ENCODE measurements at regions not wholly inside any gene's neighbourhood (a gene's known extent, or its start where the extent isn't known, plus 50 kb on each side); places are given as distances from the start of the nearest gene placed in this dataset.

- Mint-ChIP-seq H3K27me3 (peaks cover 22% of the 10 kb centered on the region), H3K36me3 (ENCODE audit: low read depth) (no peaks in the 10 kb centered on the region), H3K9me3 (no peaks in the 10 kb centered on the region), H3K4me1 (ENCODE audit: low read depth) (no peaks in the 10 kb centered on the region), H3K4me3 (no peak overlapping the region), H3K27ac (no peak overlapping the region)
- ChIA-PET POLR2A (no interaction called here), CTCF (no interaction called here)
- ATAC-seq (no peak), DNase-seq (no peak)
- intact Hi-C loops (cut with micrococcal nuclease) = no loop called here
- no peak for TF ChIP-seq CTCF (IDR thresholded peaks at IDR 0.05)
Observed at GRCh38 chr6:145032562-145033145, 702.7 kb downstream of the EPM2A start.

- Mint-ChIP-seq H3K36me3 (ENCODE audit: low read depth) (no peaks in the 10 kb centered on the region), H3K27ac (no peak overlapping the region), H3K27me3 (peaks cover 17% of the 10 kb centered on the region), H3K4me3 (no peak overlapping the region), H3K9me3 (no peaks in the 10 kb centered on the region), H3K4me1 (ENCODE audit: low read depth) (no peaks in the 10 kb centered on the region)
- POLR2A ChIA-PET = no interaction called here
- no peak for TF ChIP-seq CTCF (IDR thresholded peaks at IDR 0.05)
- CTCF ChIA-PET = no interaction called here
- DNase-seq = no peak
- intact Hi-C loops (cut with micrococcal nuclease) = no loop called here
- no peak for ATAC-seq
Observed at GRCh38 chr6:145034664-145035063, 700.7 kb downstream of the EPM2A start.

GRCh38 chr6:145036236-145036635 is 699.1 kb downstream of the EPM2A start:
- TF ChIP-seq CTCF (IDR thresholded peaks at IDR 0.05) = no peak
- ChIA-PET POLR2A (no interaction called here), CTCF (no interaction called here)
- Mint-ChIP-seq H3K9me3 (no peaks in the 10 kb centered on the region), H3K27me3 (peaks cover 17% of the 10 kb centered on the region), H3K4me3 (no peak overlapping the region), H3K36me3 (ENCODE audit: low read depth) (no peaks in the 10 kb centered on the region), H3K4me1 (ENCODE audit: low read depth) (no peaks in the 10 kb centered on the region), H3K27ac (no peak overlapping the region)
- ATAC-seq = no peak
- no peak for DNase-seq
- intact Hi-C loops (cut with micrococcal nuclease) = no loop called here

GRCh38 chr6:145036848-145037567 is 698.3 kb downstream of the EPM2A start:
- no peaks in the 10 kb centered on the region for H3K36me3 Mint-ChIP-seq (ENCODE audit: low read depth)
- no peak for ATAC-seq
- H3K9me3 Mint-ChIP-seq = no peaks in the 10 kb centered on the region
- DNase-seq = no peak
- intact Hi-C loops (cut with micrococcal nuclease) = no loop called here
- ChIA-PET CTCF (no interaction called here), POLR2A (no interaction called here)
- peaks cover 15% of the 10 kb centered on the region for H3K27me3 Mint-ChIP-seq
- H3K4me1 Mint-ChIP-seq (ENCODE audit: low read depth) = no peaks in the 10 kb centered on the region
- H3K4me3 Mint-ChIP-seq = no peak overlapping the region
- H3K27ac Mint-ChIP-seq = no peak overlapping the region
- TF ChIP-seq CTCF (IDR thresholded peaks at IDR 0.05) = no peak

- ChIA-PET CTCF (no interaction called here), POLR2A (no interaction called here)
- H3K9me3 Mint-ChIP-seq = no peaks in the 10 kb centered on the region
- intact Hi-C loops (cut with micrococcal nuclease) = no loop called here
- no peak overlapping the region for H3K4me3 Mint-ChIP-seq
- no peaks in the 10 kb centered on the region for H3K36me3 Mint-ChIP-seq (ENCODE audit: low read depth)
- DNase-seq (peak; percentile 12), ATAC-seq (no peak)
- peaks cover 12% of the 10 kb centered on the region for H3K27me3 Mint-ChIP-seq
- no peaks in the 10 kb centered on the region for H3K4me1 Mint-ChIP-seq (ENCODE audit: low read depth)
- no peak overlapping the region for H3K27ac Mint-ChIP-seq
- peak; percentile 20 for TF ChIP-seq CTCF (IDR thresholded peaks at IDR 0.05)
Observed at GRCh38 chr6:145042559-145042958, 692.8 kb downstream of the EPM2A start.
